CD4-positive, alpha-beta T cell (primary cell): ENCODE measurements at regions not wholly inside any gene's neighbourhood (a gene's known extent, or its start where the extent isn't known, plus 50 kb on each side); places are given as distances from the start of the nearest gene placed in this dataset.

ENCODE experiments used
- ATAC-seq: fragments of 200-7000 bp; cut with Tn5 transposase; one replicate; pipeline ENCODE4 v1.10.0; 2022; ENCODE audit warnings: mild to moderate bottlenecking; ENCODE audit not compliant: poor library complexity
- CTCF ChIA-PET: fragments of 350-600 bp; sonication (Branson Sonifier 250); formaldehyde crosslinking; loops from one replicate; lab custom pipeline; 2021; ENCODE audit warnings: antibody characterized with exemption, inconsistent platforms; lab: Charles Lee
- POLR2A ChIA-PET: fragments of 350-600 bp; sonication (Branson Sonifier 250); formaldehyde crosslinking; loops from one replicate; lab custom pipeline; 2021; ENCODE audit warnings: antibody characterized with exemption, inconsistent platforms; lab: Charles Lee
- DNase-seq, 14 experiments: peaks; one replicate each; pipeline ENCODE4 v3.0.0-alpha.2; 2013 to 2020; ENCODE audit warnings: mixed read lengths in 2 of 14
- H3K27ac ChIP-seq, 2 donors: one replicate each; pipeline versions ENCODE4 v1.5.1 to v1.7.0; 2013; ENCODE audit warnings: low read length in 2 of 2, low read depth in 1 of 2, mild to moderate bottlenecking in 1 of 2
- H3K27me3 ChIP-seq, 2 experiments: 1 replicate in 1 of 2; 2 replicates in 1 of 2; pipeline versions ENCODE4 v1.6.1 to v1.7.0; 2013; ENCODE audit warnings: low read length in 2 of 2, control low read depth in 1 of 2, mild to moderate bottlenecking in 1 of 2, moderate library complexity in 1 of 2; ENCODE audit not compliant: insufficient read depth in 2 of 2, control insufficient read depth in 1 of 2
- H3K36me3 ChIP-seq: one replicate; pipeline ENCODE4 v1.6.1; 2013; ENCODE audit warnings: low read length, control low read depth; ENCODE audit not compliant: insufficient read depth
- H3K4me1 ChIP-seq: one replicate; pipeline ENCODE4 v1.6.1; 2013; ENCODE audit warnings: low read length, control low read depth; ENCODE audit not compliant: insufficient read depth
- H3K4me3 ChIP-seq: one replicate; pipeline ENCODE4 v1.5.1; 2013; ENCODE audit warnings: mild to moderate bottlenecking, low read length, moderate library complexity
- H3K9me3 ChIP-seq, 2 experiments: 1 replicate in 1 of 2; 2 replicates in 1 of 2; pipeline versions ENCODE4 v1.6.1 to v1.7.0; 2013; ENCODE audit warnings: low read length in 2 of 2, mild to moderate bottlenecking in 2 of 2, control low read depth in 1 of 2, moderate library complexity in 1 of 2; ENCODE audit not compliant: control insufficient read depth in 1 of 2, insufficient read depth in 1 of 2
- H3K27ac Mint-ChIP-seq: one replicate; pipeline ENCODE4 v1.8.0; 2020; ENCODE audit warnings: mixed read lengths
- H3K27me3 Mint-ChIP-seq: one replicate; pipeline ENCODE4 v1.8.0; 2021; ENCODE audit warnings: mixed read lengths
- H3K36me3 Mint-ChIP-seq: one replicate; pipeline ENCODE4 v1.8.0; 2021; ENCODE audit warnings: low read depth, mixed read lengths
- H3K4me1 Mint-ChIP-seq: one replicate; pipeline ENCODE4 v1.8.0; 2021; ENCODE audit warnings: low read depth, mixed read lengths
- H3K4me3 Mint-ChIP-seq: one replicate; pipeline ENCODE4 v1.8.0; 2020; ENCODE audit warnings: mild to moderate bottlenecking, mixed read lengths
- H3K9me3 Mint-ChIP-seq: one replicate; pipeline ENCODE4 v1.8.0; 2020; ENCODE audit warnings: mixed read lengths
- CTCF ChIP-seq: fragments of 200-600 bp; IDR thresholded peaks from one replicate; pipeline ENCODE4 v1.8.0; 2022; ENCODE audit warnings: antibody characterized with exemption, mild to moderate bottlenecking
- intact Hi-C, 2 experiments: fragments of 100-400 bp; cut with DNase I in 1 of 2; cut with micrococcal nuclease in 1 of 2; formaldehyde crosslinking; loops; one replicate each; pipeline versions ENCODE4 v1.15.1 to v1.9.0; 2023 to 2025; cut with DNase I, micrococcal nuclease

- H3K4me3 Mint-ChIP-seq, result no peak overlapping the region
- DNase-seq, result no peak
- Histone ChIP-seq H3K27ac (no peak overlapping the region), H3K4me1 (no peaks in the 10 kb centered on the region), H3K4me3 (no peak overlapping the region), H3K27me3 (no peaks in the 10 kb centered on the region), H3K9me3 (no peaks in the 10 kb centered on the region), H3K36me3 (no peaks in the 10 kb centered on the region)
- no peaks in the 10 kb centered on the region for H3K27me3 Mint-ChIP-seq
- TF ChIP-seq CTCF, result no peak
- ChIA-PET POLR2A (no interaction called here), CTCF (no interaction called here)
- H3K4me1 Mint-ChIP-seq, result no peaks in the 10 kb centered on the region
- intact Hi-C loops, result no loop called here
- no peak for ATAC-seq
- H3K27ac Mint-ChIP-seq, result no peak overlapping the region
- no peaks in the 10 kb centered on the region for H3K9me3 Mint-ChIP-seq
- H3K36me3 Mint-ChIP-seq, result no peaks in the 10 kb centered on the region
Measured at GRCh38 chr6:113774127-113774825, 82.9 kb upstream of the MARCKS start.

GRCh38 chr6:113776998-113777397 lies 80.1 kb upstream of the MARCKS start:
- Mint-ChIP-seq H3K4me3 (no peak overlapping the region), H3K4me1 (no peaks in the 10 kb centered on the region), H3K27ac (no peak overlapping the region), H3K27me3 (no peaks in the 10 kb centered on the region), H3K9me3 (no peaks in the 10 kb centered on the region), H3K36me3 (no peaks in the 10 kb centered on the region)
- Histone ChIP-seq H3K27me3 (no peaks in the 10 kb centered on the region), H3K36me3 (no peaks in the 10 kb centered on the region), H3K27ac (no peak overlapping the region), H3K4me3 (no peak overlapping the region), H3K9me3 (no peaks in the 10 kb centered on the region), H3K4me1 (no peaks in the 10 kb centered on the region)
- ChIA-PET CTCF (no interaction called here), POLR2A (no interaction called here)
- DNase-seq (no peak), ATAC-seq (no peak)
- intact Hi-C loops, result no loop called here
- no peak for TF ChIP-seq CTCF

GRCh38 chr6:113777601-113778000 lies 79.5 kb upstream of the MARCKS start:
- H3K36me3 ChIP-seq, result no peaks in the 10 kb centered on the region
- ChIA-PET CTCF (interaction anchor here (0.9 kb wide), 1 partner anchor 27 kb away, joined by 3 read pairs; no protein-coding TSS in a partner anchor), POLR2A (no interaction called here)
- no peak overlapping the region for H3K27ac ChIP-seq
- intact Hi-C loops, result no loop called here
- Mint-ChIP-seq H3K36me3 (no peaks in the 10 kb centered on the region), H3K9me3 (no peaks in the 10 kb centered on the region), H3K27me3 (no peaks in the 10 kb centered on the region), H3K4me3 (no peak overlapping the region), H3K27ac (no peak overlapping the region), H3K4me1 (no peaks in the 10 kb centered on the region)
- TF ChIP-seq CTCF, result no peak
- H3K27me3 ChIP-seq, result no peaks in the 10 kb centered on the region
- H3K4me3 ChIP-seq, result no peak overlapping the region
- H3K4me1 ChIP-seq, result no peaks in the 10 kb centered on the region
- ATAC-seq (no peak), DNase-seq (no peak)
- H3K9me3 ChIP-seq, result no peaks in the 10 kb centered on the region
